Stimulated activated CD8-positive, alpha-beta memory T cell treated with anti-CD3 and anti-CD28 coated beads, Interleukin-7, amount 100 ng/mL, for 1 hour (primary cell): ENCODE measurements at regions not wholly inside any gene's neighbourhood (a gene's known extent, or its start where the extent isn't known, plus 50 kb on each side); places are given as distances from the start of the nearest gene placed in this dataset.

Source experiments
- DNase-seq, 2 donors: peaks; one replicate each; pipeline ENCODE4 v3.0.0-alpha.2; 2020; ENCODE audit warnings: low read depth in 2 of 2

DNA sequence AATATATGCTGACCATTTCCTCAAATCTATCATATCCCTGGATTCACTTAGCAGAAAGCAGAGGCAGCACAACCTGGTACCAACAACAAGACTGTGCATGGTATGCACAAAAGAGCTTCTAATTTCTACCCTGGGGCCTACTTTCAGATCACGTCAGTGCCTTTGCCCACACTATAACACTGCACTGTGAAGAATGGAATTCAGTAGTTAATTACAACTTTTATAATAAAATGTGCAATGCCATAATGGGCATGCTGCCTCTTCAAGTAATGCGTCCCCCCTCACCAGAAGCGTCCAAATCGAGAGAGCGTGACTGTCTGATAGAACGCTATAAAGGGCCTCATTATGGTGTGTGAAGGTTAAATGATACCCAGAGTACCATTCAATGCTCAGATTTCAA lies 328.1 kb upstream of the PKDCC start:
- DNase-seq: no peak

DNA sequence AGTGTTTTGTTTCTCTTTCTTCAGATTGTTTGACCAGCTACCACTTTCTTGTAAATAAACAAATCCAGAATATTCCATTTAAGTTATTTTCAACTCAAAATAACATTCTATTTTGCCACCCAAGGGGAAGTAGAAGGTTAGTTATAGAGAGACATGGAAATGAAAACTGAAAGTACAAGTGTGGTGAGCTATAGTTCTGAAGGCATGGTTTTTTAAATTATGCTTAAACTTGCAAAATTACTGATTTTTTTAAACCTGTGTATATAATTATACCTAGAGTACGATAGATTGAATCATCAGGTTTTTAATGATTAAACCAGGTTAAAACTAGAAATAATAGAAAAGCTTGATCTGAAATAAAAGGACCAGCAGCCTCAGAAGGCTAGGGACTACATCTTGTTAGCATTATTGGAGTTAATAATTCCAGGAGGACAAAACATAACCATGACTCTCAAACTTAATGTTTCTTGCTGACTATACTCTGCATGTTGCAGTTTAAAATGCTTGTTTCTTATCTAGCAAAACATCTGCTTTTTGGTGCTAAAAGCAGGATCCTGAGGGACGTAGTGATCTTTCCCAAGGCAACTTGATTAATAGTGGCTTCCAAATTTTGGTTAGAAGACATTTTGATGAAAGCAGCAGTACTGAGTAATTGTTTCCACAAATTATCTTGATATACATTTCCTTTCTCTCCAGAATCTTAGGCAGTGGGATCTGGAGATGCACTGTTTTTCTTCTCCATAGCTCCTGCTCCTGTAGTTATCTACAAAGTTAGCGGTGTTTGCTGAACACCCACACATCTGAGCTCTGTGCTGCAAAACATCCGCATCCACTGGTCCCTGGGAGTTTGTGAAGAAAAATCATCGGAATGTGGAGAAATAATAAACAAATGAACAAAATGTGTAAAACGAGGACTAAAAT lies 327.2 kb upstream of the PKDCC start:
- DNase-seq: no peak

- no peak for DNase-seq
Measured at GRCh38 chr2:41722668-41723369, 325.0 kb upstream of the PKDCC start.

GRCh38 chr2:41723526-41723925 lies 324.3 kb upstream of the PKDCC start:
- DNase-seq: no peak

- DNase-seq: no peak
Measured at GRCh38 chr2:41724465-41724864, 323.4 kb upstream of the PKDCC start.

DNA sequence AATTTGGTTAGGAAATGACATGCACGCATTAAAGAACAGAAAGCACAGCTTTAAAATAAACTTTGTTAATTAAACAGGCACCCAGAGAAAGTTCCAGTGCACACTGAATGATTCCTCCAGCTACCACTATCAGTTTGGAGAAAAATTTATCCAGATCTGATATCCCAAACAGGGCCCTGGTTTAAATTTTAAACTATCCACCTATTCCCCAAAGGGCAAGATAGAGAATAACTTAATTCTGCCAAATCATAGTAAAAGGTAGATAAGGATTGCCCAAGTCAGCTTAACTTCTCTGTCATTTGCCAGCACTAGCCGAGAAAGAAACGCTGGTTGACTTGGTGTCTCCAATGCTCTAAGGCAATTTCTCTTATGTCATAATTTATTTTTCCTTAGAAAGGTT lies 321.9 kb upstream of the PKDCC start:
- no peak for DNase-seq

DNA sequence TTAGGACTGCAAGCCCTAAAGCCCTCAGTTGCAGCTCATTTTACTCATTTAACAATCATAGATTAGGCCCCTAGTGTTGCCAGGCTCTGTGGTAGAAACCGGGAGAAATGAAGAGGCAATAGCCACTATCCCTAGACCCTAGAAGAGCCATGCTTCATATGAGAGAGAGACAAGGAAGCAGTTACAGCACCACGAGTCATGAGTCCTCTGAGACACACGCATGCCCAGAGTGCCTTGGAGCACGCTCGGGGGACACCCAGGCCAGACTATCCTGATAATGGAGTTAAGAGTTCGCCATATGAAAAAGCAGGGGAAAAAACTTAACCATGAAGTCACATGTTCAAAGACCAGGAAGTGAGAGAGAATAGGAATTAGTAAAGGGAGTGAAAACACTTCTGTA lies 321.5 kb upstream of the PKDCC start:
- DNase-seq: no peak

DNA sequence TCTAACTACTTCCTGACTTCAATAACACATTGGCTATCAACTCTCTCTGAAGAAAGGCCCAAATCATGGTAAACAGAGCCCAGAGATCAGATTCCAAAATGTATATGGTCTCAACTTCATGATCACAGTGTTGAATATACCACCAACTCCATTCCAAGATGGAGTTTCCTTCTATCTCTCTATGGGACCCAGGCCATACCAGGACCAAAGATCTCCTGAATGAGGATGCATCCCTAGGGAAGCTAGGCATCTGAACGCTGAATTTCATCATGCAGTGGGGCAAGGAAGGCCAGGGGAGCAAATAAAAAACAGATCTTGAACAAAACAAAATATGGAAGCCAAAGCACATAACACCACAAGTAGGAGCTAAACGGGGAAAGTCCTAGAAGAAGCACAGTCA lies 320.7 kb upstream of the PKDCC start:
- no peak for DNase-seq

- no peak for DNase-seq
Measured at GRCh38 chr2:41727711-41728110, 320.1 kb upstream of the PKDCC start.

DNA sequence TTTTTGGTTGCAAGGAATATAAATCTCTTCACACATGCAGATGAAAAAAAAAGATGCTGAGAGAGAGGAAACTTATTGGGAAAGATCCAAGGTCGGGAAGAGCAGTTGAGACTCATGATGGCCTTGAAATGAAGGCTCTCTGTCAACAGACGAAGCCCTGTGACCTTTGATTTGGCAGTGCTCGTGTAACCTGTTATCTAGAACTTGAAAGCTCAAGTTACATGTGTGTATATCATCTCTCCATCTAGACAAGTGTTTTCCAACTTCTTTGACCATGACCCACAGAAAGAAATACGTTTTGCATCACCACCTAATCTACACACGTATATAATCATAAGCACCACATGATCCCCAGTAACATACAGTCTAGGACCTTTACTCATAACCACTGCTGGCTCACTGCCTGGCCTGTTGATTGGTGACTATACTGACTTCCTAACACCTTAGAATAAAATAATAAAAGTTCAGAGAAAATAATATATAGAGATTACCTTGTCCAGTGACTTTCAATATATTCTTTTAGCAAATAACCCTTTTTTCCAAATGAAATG lies 319.0 kb upstream of the PKDCC start:
- no peak for DNase-seq

DNA sequence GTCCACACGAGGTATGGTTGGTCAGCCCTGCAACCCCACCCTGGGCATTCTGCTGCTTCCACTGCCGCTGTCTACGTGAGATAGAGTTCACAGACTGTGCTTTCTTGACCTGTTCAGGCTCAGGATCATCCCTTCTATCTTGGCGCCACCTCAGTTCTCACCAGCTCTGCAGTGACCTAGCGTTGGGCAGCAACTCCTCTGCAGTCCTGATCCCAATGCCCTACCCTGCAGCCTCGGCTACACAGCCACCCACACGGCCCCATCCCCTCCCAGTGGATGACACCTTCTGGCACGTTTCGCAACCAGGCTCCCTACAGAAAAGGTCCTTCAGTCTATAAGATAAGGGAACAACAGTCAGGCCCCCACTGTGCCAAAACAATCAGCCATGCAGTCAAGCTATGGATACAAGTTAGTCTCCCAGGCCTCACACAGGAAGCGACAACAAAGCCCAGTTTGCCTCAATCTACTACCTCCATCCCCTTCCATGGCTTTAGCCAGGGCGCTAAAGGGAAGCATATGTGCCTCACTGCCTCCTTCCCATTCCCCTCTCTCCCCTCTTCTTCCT lies 317.9 kb upstream of the PKDCC start:
- DNase-seq: no peak

- DNase-seq: no peak
Measured at GRCh38 chr2:41735006-41735405, 312.8 kb upstream of the PKDCC start.

DNA sequence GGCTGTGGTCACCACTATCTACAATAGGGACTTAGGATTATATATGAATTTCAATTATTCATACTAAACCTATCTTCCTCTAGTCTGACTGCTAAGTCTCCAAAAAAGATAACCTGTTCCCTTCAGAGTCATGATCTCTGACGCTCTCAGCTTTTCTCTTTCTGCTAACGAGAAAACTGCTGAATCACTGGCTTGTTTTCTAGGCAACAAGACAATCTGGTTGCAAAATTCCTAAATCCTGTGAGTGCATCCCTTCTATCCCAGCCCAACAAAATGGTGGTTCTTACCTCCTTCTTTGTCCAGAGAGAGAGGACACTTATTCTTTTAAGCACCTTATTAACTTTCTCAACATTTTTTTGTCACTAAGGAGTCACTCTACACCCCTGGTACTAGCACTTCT lies 312.3 kb upstream of the PKDCC start:
- no peak for DNase-seq

GRCh38 chr2:41736105-41736567 lies 311.7 kb upstream of the PKDCC start:
- no peak for DNase-seq

GRCh38 chr2:41736586-41736985 lies 311.2 kb upstream of the PKDCC start:
- DNase-seq: no peak

DNA sequence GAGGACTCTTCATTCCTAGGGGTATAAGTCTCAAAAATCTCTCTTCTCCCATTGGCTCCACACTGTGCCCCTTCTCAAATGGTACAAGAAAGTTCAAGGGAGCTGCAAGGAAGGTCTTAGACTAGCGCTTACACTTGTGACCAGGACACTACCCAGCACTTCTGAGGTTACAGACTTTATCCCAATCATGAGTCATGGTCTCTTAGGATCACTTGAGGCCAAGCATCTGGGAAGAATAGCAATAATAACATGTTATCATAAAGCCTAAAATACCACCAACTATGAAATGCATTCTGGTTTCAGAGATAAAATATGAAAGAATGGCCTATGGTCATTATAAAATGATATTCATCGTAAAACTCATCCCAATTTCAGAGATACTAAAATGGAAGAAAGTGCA lies 309.9 kb upstream of the PKDCC start:
- DNase-seq: no peak

DNA sequence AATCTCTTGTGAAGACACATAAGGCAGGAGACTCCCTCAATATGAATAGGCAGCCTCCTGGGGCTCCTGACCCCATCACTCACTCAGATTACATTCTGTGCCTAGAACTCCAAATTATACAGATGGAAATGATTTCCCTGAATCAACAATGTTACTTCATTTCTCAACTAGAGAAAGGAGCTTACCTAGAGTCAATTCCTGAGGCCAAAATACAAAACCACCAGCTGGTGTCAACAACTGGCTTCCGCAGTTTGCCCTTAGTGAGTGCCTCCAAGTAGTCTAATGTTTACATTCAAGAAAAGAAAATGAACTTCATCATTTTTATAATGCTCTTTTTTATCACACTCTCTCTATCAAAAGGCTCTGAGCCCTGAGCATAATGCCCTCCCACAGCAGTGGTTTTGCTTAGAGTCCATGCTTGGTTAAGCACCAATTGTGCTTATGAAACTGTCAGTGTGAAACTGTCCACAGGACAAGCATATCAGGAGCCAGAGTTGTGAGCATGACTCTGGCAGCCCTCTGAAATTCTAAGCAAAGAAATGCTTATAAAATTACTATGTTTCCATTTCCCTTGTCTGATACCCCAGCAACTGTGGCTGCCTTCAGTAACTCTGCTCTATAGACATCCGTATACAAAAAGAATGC lies 305.7 kb upstream of the PKDCC start:
- no peak for DNase-seq

DNA sequence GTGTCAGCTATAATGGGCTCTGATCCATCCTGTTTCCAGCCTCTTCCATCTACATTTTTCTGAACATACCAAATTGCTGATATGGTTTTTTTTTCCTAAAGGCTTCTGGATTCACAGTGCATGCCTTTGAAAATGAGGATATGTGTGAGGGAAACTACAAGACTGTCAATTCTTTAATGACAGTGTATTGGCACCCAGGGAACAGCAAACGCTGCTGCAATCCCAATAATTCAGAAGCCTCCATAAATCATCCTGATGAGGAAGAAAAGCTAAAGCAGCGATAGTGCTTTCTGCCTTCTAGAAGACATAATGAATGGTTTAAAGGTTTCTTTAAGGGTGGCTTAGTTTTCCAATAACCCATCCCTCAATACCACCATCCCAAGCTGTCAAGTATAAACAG lies 304.5 kb upstream of the PKDCC start:
- DNase-seq: no peak

- no peak for DNase-seq
Measured at GRCh38 chr2:41750829-41751228, 297.0 kb upstream of the PKDCC start.

DNA sequence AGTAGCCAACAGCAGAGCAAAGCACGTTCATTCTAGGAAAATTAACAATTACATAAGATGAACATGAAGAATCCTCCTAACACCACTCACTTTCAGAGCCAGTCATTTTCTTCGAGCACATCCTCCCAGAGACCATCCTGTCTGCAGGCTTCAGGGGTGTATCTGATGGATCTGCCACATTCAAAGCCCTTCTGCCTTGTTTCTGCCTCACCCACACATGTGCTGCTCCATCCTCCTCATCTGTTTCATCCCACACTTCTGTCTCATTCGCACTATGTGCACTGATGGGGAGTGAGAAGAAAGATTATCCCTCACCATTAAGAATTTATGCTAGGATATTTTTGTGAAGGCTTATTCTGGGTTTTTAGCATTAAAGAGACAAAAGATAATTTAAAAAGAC lies 287.9 kb upstream of the PKDCC start:
- no peak for DNase-seq

DNA sequence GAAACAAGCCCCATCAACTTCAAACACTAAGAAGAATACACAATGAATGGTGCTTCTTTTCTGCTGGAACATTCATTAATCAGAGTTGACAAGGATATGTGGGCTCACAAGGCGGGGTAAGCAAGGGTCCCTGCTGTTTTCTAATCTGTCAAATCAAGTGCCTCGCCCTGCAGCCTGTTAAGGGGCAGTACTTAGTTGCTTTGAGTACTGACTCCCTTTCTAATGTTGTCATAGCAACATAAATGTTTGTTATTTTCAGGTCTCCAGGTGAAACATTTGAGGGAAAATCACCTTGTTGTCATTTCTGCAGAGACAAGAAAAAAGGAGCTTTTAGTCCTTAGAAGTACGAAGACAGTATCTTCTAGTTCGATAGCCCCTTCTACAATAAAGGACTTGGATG lies 284.7 kb upstream of the PKDCC start:
- no peak for DNase-seq

DNA sequence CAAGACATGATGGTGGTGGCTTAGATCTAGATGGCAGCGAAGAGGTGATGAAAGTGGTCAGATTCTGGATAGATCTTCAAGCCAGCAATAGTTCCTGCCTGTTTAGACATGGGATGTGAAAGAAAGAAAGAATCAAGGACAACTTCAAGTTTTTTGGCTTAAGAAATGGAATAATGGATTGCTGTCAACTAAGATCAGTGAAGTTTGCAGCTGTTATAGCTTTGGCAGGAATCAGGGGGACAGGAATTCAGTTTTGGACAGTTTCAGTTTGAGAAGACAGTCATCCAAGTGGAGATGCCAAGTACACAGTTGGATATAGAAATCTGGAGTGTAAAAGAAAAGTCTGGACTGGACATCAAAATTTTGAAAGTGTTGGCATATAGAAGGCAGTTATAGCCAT lies 283.7 kb upstream of the PKDCC start:
- DNase-seq: no peak
